ENCODE measurements at regions not wholly inside any gene's neighbourhood (a gene's known extent, or its start where the extent isn't known, plus 50 kb on each side); places are given as distances from the start of the nearest gene placed in this dataset.

- H3K4me3 ChIP-seq (ENCODE audit: low read depth, low read length) = no peak overlapping the region
- TF ChIP-seq CTCF (IDR thresholded peaks at IDR 0.05; ENCODE audit: low read depth, low read length) = no peak
These were observed 87.4 kb upstream of the UBL3 start for GRCh38 chr13:29937841-29938240.

GRCh38 chr13:29937379-29937778 lies 87.0 kb upstream of the UBL3 start:
- TF ChIP-seq CTCF (IDR thresholded peaks at IDR 0.05; ENCODE audit: low read depth, low read length) = no peak
- no peak overlapping the region for H3K4me3 ChIP-seq (ENCODE audit: low read depth, low read length)

GRCh38 chr13:29936956-29937355 lies 86.5 kb upstream of the UBL3 start:
- TF ChIP-seq CTCF (IDR thresholded peaks at IDR 0.05; ENCODE audit: low read depth, low read length) = no peak
- no peak overlapping the region for H3K4me3 ChIP-seq (ENCODE audit: low read depth, low read length)

- no peak for TF ChIP-seq CTCF (IDR thresholded peaks at IDR 0.05; ENCODE audit: low read depth, low read length)
- H3K4me3 ChIP-seq (ENCODE audit: low read depth, low read length) = no peak overlapping the region
These were observed 85.8 kb upstream of the UBL3 start for GRCh38 chr13:29936051-29936813.

GRCh38 chr13:29935309-29935981 lies 85.0 kb upstream of the UBL3 start:
- H3K4me3 ChIP-seq (ENCODE audit: low read depth, low read length) = no peak overlapping the region
- no peak for TF ChIP-seq CTCF (IDR thresholded peaks at IDR 0.05; ENCODE audit: low read depth, low read length)

- no peak overlapping the region for H3K4me3 ChIP-seq (ENCODE audit: low read depth, low read length)
- TF ChIP-seq CTCF (IDR thresholded peaks at IDR 0.05; ENCODE audit: low read depth, low read length) = no peak
These were observed 84.3 kb upstream of the UBL3 start for GRCh38 chr13:29934531-29935308.
